Stimulated activated CD4-positive, alpha-beta T cell treated with anti-CD3 and anti-CD28 coated beads, TNF-alpha, amount 100 ng/mL, for 48 hours (primary cell): ENCODE measurements at regions not wholly inside any gene's neighbourhood (a gene's known extent, or its start where the extent isn't known, plus 50 kb on each side); places are given as distances from the start of the nearest gene placed in this dataset.
"Not testable (repeated sequence)": the region's sequence is repeated elsewhere in the genome, so short reads cannot be mapped to it uniquely, and the experiment has no call there.

ENCODE experiments used
- DNase-seq, 3 donors: peaks; one replicate each; pipeline ENCODE4 v3.0.0-alpha.2; 2020; ENCODE audit warnings: low read depth in 3 of 3

GRCh38 chr18:56316727-56317126 lies 321.7 kb downstream of the TXNL1 start:
- no peak for DNase-seq

- no peak for DNase-seq
These were observed 323.0 kb downstream of the TXNL1 start for GRCh38 chr18:56315363-56315762.

GRCh38 chr18:56314396-56314795 lies 324.0 kb downstream of the TXNL1 start:
- no peak for DNase-seq

GRCh38 chr18:56312551-56313335 lies 325.6 kb downstream of the TXNL1 start:
- no peak for DNase-seq

GRCh38 chr18:56309104-56309503 lies 329.3 kb downstream of the TXNL1 start:
- no peak for DNase-seq

DNA sequence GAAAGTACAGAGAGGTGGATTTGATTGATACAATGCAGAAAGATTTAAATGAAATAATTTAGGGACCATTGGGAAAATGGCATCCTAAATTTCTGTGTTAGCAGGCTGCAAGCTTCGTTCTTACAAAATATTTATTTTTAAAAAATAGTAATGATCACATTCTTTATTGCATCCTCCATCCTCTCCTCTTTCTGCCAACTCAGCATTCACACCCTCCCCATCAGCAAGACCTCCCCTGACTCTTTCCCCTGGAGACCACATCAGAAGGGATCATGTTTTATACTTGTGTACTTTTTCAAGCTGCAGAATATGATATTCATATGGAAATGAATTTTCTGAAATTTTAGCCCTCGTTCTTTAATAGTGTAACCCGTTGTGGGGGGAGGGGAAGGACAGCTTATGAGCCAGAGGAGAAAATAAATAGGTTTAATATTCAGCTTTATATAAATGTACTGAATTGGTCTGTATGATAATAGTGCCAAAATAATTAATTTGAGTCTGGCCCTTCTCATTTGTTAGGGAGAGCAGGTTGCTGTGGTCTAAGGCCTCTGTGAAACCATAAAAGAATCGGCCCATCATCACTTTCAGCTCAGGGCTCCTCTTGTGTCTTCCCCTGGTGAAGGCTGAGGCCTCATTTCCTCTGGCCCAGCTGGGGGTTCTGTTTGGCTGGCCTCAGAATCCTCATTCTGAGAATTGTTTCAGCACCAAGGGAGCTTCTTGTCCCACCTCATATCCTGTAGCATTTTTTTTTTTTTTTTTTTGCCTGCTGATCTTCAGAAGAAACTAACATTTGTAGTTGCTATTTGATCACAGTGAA lies 330.8 kb downstream of the TXNL1 start:
- DNase-seq = no peak

DNA sequence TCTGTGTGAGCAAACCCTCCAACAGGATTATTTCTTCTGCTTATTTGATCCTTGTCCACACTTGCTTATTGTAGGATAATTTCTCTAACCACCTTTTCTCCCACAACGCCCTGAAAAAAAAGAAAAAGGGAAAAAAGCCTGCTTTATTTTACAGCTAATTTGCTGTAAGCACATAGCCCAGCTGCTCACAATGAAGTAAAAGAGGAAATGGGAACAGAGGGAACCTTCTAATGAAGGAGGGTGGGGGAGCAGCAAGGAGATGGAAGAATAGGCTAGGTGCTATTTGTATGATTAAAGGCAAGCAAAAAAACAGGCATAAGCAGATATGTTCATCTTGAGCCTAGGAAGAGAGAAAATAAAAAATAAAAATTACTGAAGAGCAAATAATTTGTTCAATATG lies 331.6 kb downstream of the TXNL1 start:
- DNase-seq = no peak

- DNase-seq = no peak
These were observed 332.8 kb downstream of the TXNL1 start for GRCh38 chr18:56305583-56305982.

DNA sequence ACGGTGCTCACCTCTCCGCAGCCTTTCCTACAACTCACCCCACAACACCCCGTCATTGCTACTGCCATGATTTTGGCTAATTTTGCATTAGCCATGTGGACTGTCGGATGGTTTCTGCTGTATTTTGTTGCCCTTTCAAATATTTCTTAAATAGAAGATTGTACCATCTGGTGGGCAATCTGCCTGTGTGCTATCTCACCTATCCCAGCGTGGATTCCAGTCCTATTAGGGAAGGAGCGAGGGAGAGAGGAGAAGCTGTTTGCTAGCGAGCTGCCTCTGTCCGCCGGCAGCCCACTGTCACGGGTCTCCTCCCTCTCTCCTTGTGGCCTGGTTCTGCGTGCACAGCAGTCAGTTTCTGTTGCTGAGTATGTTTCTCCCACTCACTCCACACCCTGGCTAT lies 336.2 kb downstream of the TXNL1 start:
- DNase-seq = no peak

DNA sequence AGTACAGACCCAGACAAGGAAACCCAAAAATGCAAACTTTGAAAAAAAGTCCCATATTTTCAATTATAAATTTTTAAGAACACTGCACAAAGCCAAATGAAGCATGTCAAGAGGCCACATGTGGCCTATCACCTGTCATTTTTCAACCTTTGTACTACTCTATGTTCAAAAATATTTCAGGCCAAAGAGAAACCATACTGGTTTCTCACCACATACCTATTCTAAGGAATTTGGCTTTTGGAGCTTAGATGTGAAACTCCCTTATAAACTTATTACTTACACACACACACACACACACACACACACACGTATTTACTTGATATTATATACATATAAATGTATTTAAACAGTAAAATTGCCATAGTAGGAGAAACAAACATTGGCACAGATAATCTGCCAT lies 338.7 kb downstream of the TXNL1 start:
- DNase-seq = no peak

DNA sequence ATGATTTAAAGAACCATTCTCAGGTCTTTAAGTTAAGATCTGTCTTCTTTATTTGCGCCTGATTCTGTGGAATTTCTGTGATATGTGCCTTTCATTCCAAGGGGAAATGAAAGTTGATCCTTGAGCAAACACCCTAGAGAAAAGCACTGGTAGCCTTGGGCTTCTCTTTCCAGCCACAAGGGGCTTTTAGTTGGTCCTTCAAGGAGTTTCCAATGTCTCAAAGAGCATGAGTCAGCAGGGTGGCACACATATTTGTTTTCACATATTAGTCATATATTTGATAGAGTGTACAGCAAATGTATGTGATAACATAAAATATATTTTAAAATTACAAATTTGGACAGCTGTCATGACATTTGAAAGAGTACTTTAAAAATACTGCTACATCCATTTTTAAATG lies 339.5 kb downstream of the TXNL1 start:
- no peak for DNase-seq

DNA sequence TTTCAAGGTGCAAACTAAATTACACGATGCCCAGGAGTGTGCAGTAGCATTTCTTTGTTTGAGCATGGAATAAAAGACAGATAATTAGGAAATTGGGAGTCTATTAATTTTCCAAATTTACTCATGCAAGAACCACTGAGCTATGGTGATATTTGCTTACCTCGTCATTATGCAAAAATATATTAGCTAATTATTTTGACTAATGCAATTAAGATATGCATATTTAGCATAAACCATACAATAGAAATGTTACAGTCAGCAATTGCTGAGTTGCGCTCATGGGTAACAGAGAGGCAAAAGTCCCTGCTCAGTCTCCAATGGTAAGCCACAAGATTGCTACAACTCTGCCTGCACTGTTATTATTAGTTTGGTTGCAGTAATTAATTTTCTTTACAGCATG lies 342.0 kb downstream of the TXNL1 start:
- no peak for DNase-seq

DNA sequence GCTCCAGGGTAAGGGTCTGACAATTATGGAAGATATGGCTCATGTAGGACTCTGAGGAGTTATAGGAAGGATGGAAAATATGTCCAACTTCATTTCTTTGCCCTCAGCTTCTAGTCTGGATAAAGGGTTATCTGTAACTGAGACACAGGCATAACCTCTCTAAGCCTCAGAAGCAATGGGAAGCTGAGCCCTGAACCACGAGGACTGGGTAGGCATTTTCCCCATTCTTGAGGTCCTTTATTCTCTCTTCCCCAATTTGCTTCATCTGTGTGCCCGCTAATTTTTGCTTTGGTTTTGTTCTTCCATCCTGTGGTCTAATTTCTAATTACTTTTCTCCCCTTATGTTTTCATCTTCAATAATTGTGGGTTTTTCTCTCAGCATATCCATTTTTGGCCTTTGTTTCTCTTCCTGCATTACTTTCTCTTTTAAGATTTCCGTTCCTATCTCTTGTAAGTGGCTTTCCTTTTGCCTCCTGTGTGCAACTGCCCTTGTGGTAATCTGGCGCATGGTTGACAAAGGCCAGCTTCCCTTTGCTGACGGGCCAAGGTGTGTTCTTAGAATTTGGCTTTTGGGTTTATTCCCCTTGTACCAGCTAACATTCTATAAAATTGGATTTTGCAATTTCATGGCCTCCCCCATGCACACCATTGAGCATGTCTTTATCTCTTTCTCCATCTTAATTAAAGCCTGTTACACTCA lies 343.8 kb downstream of the TXNL1 start:
- no peak for DNase-seq

GRCh38 chr18:56291294-56291693 lies 347.1 kb downstream of the TXNL1 start:
- no peak for DNase-seq

DNA sequence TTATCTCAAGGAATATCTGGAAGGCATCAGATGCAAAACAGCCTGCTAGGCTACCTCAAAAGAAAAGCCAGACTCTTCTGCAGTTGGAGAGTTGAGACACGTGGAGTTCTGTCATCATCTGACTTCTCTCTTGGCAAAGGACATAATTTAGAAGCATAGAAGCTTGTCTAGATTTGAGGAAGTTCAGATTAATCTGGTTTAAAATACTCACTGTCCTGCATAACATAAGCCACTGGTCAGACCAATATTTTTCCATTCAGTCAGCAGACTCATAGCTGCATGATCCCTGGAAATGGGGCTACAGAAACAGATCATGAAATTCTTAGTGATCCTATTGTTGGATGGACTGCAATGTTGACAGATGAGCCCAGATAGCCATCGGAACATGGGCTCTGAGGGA lies 349.0 kb downstream of the TXNL1 start:
- DNase-seq = no peak

GRCh38 chr18:56286775-56287325 lies 351.5 kb downstream of the TXNL1 start:
- DNase-seq = no peak

DNA sequence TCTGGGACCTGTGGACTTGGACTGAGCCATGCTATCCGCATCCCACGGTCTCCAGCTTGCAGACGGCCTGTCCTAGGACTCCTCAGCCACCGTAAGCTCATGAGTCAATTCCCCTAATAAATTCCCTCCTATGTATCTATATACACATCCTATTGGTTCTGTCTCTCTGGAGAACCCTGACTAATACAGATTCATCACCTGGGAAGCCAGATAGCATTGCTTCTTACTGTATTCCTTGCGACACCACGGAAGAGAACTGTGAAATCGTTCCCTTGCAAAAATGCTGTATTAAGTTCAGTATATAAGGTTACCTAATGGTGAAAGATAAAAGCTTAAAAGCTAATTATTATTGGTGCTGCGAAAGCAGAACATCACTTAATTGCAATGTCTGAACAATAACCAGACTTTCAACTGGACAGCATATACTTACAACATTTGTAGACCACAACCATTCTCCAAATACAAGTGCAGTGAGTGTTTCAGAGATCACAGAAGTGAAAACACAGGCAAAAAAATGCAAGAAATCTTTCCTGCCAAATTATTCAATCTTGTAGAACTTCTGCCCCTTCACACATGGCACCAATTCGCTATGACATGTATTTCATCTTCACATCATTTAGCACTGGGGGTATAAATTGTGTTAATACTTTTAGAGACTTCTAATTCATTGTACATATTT lies 352.9 kb downstream of the TXNL1 start:
- no peak for DNase-seq

- no peak for DNase-seq
These were observed 354.1 kb downstream of the TXNL1 start for GRCh38 chr18:56284319-56284718.

DNA sequence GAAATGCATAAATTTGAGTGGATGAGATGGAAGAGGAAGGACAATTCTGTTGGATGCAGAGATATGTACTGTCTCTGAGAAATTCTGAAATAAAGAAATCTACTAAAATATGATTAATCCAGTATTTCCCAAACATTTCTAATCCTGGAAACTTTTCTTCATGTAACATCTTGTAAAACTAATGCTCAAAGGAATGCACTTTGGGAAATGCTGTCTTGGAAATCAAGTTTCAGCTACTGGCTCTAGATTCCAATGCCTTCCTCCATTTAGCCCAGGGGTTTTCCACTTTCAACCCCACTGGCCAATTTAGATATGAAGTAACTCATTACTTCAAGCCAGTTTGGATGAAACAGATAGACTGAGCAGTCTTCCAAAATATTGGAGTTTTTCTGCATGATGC lies 355.1 kb downstream of the TXNL1 start:
- no peak for DNase-seq

- DNase-seq = no peak
These were observed 355.9 kb downstream of the TXNL1 start for GRCh38 chr18:56282234-56283104.

GRCh38 chr18:56279816-56280215 lies 358.6 kb downstream of the TXNL1 start:
- DNase-seq = not testable (repeated sequence)
